Lung (tissue), 11 donors: ENCODE measurements at regions not wholly inside any gene's neighbourhood (a gene's known extent, or its start where the extent isn't known, plus 50 kb on each side); places are given as distances from the start of the nearest gene placed in this dataset.
"Not testable (repeated sequence)": the region's sequence is repeated elsewhere in the genome, so short reads cannot be mapped to it uniquely, and the experiment has no call there.

Experiments used
- ATAC-seq: fragments of 200-7000 bp; cut with Tn5 transposase; one replicate; pipeline ENCODE4 v1.9.1; 2020; ENCODE audit warnings: moderate number of reproducible peaks; ENCODE audit not compliant: insufficient read depth, low FRiP score
- DNase-seq, 3 donors: peaks; one replicate each; pipeline ENCODE4 v3.0.0-alpha.2; 2013 to 2017
- H3K27ac ChIP-seq, 2 donors: one replicate each; pipeline ENCODE4 v1.5.1; 2013; ENCODE audit warnings: mild to moderate bottlenecking in 2 of 2, moderate library complexity in 2 of 2, control low read depth in 1 of 2, inconsistent platforms in 1 of 2, low read depth in 1 of 2, low read length in 1 of 2
- H3K27me3 ChIP-seq, 3 donors: one replicate each; pipeline ENCODE4 v1.5.1; 2013; ENCODE audit warnings: low read length in 2 of 3; ENCODE audit not compliant: control insufficient read depth in 3 of 3, insufficient read depth in 3 of 3
- H3K36me3 ChIP-seq, 4 donors: one replicate each; pipeline ENCODE4 v1.5.1; 2013; ENCODE audit warnings: low read length in 4 of 4, mild to moderate bottlenecking in 1 of 4, moderate library complexity in 1 of 4; ENCODE audit not compliant: control insufficient read depth in 4 of 4, insufficient read depth in 4 of 4
- H3K4me1 ChIP-seq, 5 donors: one replicate each; pipeline ENCODE4 v1.5.1; 2013; ENCODE audit warnings: low read length in 5 of 5, mild to moderate bottlenecking in 2 of 5, moderate library complexity in 1 of 5; ENCODE audit not compliant: control insufficient read depth in 5 of 5, insufficient read depth in 5 of 5
- H3K4me3 ChIP-seq: one replicate; pipeline ENCODE4 v1.5.1; 2013; ENCODE audit warnings: mild to moderate bottlenecking, control low read depth, moderate library complexity
- H3K9ac ChIP-seq, 2 donors: one replicate each; pipeline ENCODE4 v1.5.1; 2013; ENCODE audit warnings: low read length in 2 of 2, control low read depth in 1 of 2; ENCODE audit not compliant: insufficient read depth in 1 of 2
- H3K9me3 ChIP-seq, 4 donors: one replicate each; pipeline ENCODE4 v1.5.1; 2013; ENCODE audit warnings: low read length in 3 of 4, mild to moderate bottlenecking in 1 of 4, moderate library complexity in 1 of 4; ENCODE audit not compliant: control insufficient read depth in 4 of 4, insufficient read depth in 3 of 4
- CTCF ChIP-seq: IDR thresholded peaks from 2 replicates; pipeline ENCODE4 v1.5.1; 2012; ENCODE audit warnings: mild to moderate bottlenecking; ENCODE audit errors: control extremely low read depth, extremely low read depth
- WGBS, 2 donors: extraction: QIAGEN DNeasy Blood & Tissue Kit; methylation state at CpG; one replicate each; pipeline ENCODE4 v1.1.7; 2013; 5-methylcytosine and 5-hydroxymethylcytosine counted together
- donor health status: control.
- donor health status: control.
- donor health status: Bipolar disorder and iron deficiency.
- donor health status: healthy.
- donor health status: DM: yes; HTN: yes; CAD: no.

- Histone ChIP-seq H3K9ac (no peak overlapping the region), H3K4me3 (no peak overlapping the region), H3K4me1 (peaks cover 0 to 6% (median 0%) of the 10 kb centered on the region in 5 donors), H3K27ac (no peak overlapping the region), H3K36me3 (no peaks in the 10 kb centered on the region), H3K9me3 (peaks cover 0 to 9% (median 6%) of the 10 kb centered on the region in 4 donors), H3K27me3 (no peaks in the 10 kb centered on the region)
- 76 to 83% methylated on average over 3 of the region's 3 CpGs for WGBS, 2 donors
- ATAC-seq (no peak), DNase-seq (peak in 1 of 3 donors; percentile 32)
- TF ChIP-seq CTCF: no peak
These were observed 343.0 kb upstream of the CDH5 start for GRCh38 chr16:66023481-66023880.

DNA sequence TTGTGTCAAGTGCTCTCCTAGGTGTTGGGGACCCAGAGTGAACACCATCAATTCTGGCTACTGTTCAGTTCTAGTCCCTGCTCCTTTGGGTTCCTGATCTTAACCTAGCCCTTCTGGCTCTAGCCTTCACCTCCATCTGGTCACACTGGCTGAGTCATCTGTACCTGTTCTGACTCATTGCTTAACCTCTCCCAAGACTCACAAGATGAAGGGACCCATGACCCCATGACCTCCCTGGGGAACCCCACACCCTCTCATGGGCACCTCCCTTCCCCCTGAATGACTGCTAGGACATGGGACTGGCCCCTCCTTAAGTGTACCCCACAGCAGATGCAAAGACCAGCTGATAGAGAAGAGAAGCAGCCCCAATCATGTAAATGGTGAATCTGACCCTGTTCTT, 345.8 kb upstream of the CDH5 start:
- Histone ChIP-seq H3K27me3 (no peaks in the 10 kb centered on the region), H3K36me3 (no peaks in the 10 kb centered on the region), H3K4me1 (peaks cover 0 to 3% (median 0%) of the 10 kb centered on the region in 5 donors), H3K9ac (no peak overlapping the region), H3K9me3 (peaks cover 0 to 9% (median 6%) of the 10 kb centered on the region in 4 donors), H3K4me3 (no peak overlapping the region), H3K27ac (no peak overlapping the region)
- DNase-seq (no peak), ATAC-seq (no peak)
- no peak for TF ChIP-seq CTCF

- no peak for TF ChIP-seq CTCF
- Histone ChIP-seq H3K4me1 (peaks cover 0 to 3% (median 0%) of the 10 kb centered on the region in 5 donors), H3K9me3 (peaks cover 0 to 9% (median 6%) of the 10 kb centered on the region in 4 donors), H3K27me3 (no peaks in the 10 kb centered on the region), H3K4me3 (no peak overlapping the region), H3K9ac (no peak overlapping the region), H3K27ac (no peak overlapping the region), H3K36me3 (no peaks in the 10 kb centered on the region)
- DNase-seq: no peak
- ATAC-seq: no peak
- 94 to 98% methylated on average over 2 of the region's 2 CpGs for WGBS, 2 donors
These were observed 346.4 kb upstream of the CDH5 start for GRCh38 chr16:66020046-66020445.

DNA sequence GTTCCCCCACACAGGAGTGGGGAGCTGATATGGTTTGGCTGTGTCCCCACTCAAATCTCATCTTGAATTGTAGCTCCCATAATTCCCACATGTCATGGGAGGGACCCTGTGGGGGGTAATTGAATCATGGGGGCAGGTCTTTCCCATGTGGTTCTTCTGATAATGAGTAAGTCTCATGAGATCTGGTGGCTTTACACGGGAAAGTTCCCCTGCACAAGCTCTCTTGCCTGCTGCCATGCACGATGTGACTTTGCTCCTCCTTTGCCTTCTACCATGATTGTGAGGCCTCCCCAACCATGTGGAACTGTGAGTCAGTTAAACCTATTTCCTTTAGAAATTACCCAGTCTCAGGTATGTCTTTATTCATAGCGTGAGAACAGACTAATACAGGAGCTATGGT, 347.0 kb upstream of the CDH5 start:
- H3K9ac ChIP-seq, ATAC-seq, H3K4me1 ChIP-seq, H3K27ac ChIP-seq, H3K27me3 ChIP-seq, H3K9me3 ChIP-seq, H3K4me3 ChIP-seq, DNase-seq, H3K36me3 ChIP-seq: not testable (repeated sequence)
- WGBS, 2 donors: 86 to 94% methylated on average over 3 of the region's 3 CpGs
